HL-60 (cell line): ENCODE measurements at regions not wholly inside any gene's neighbourhood (a gene's known extent, or its start where the extent isn't known, plus 50 kb on each side); places are given as distances from the start of the nearest gene placed in this dataset.

ENCODE experiments used
- DNase-seq, 2 experiments: peaks; one replicate each; pipeline ENCODE4 v3.0.0-alpha.2; 2010 to 2020; ENCODE audit warnings: low read depth in 1 of 2, low spot score in 1 of 2
- H3K27ac ChIP-seq: fragments of 250-450 bp; sonication (Bioruptor Pico); replicated peaks from 2 replicates; pipeline ENCODE4 v1.5.1; 2020; ENCODE audit warnings: mild to moderate bottlenecking, moderate library complexity
- H3K27me3 ChIP-seq: fragments of 250-450 bp; sonication (Bioruptor Pico); 2 replicates; pipeline ENCODE4 v1.5.1; 2021; ENCODE audit warnings: mild to moderate bottlenecking, moderate library complexity; ENCODE audit not compliant: insufficient read depth, poor library complexity, severe bottlenecking
- H3K4me3 ChIP-seq: replicated peaks from 2 replicates; pipeline ENCODE4 v1.5.1; 2011; ENCODE audit warnings: mild to moderate bottlenecking, control low read depth, low read length; ENCODE audit not compliant: insufficient read depth
- CTCF ChIP-seq: IDR thresholded peaks from one replicate; pipeline ENCODE4 v1.5.1; 2011; ENCODE audit warnings: low read length, control low read depth, inconsistent platforms; ENCODE audit not compliant: insufficient read depth
- GABPA ChIP-seq: IDR thresholded peaks from 2 replicates; pipeline ENCODE4 v1.6.1; 2012; ENCODE audit warnings: low read depth
- POLR2AphosphoS5 ChIP-seq: IDR thresholded peaks from 2 replicates; pipeline ENCODE4 v1.6.1; 2012; ENCODE audit warnings: low read depth
- REST ChIP-seq: IDR thresholded peaks from 2 replicates; pipeline ENCODE4 v1.6.1; 2012; ENCODE audit warnings: low read depth; ENCODE audit not compliant: insufficient replicate concordance
- SPI1 ChIP-seq: IDR thresholded peaks from 2 replicates; pipeline ENCODE4 v1.6.1; 2012; ENCODE audit warnings: low read depth, mild to moderate bottlenecking, borderline replicate concordance

- Histone ChIP-seq H3K4me3 (no peak overlapping the region), H3K27ac (no peak overlapping the region), H3K27me3 (no peaks in the 10 kb centered on the region)
- DNase-seq: no peak
- TF ChIP-seq POLR2AphosphoS5: no peak
- TF ChIP-seq CTCF: no peak
- no peak for TF ChIP-seq SPI1
- TF ChIP-seq GABPA: no peak
- TF ChIP-seq REST: no peak
Observed at GRCh38 chr2:183383854-183384253, 259.6 kb downstream of the NUP35 start.

GRCh38 chr2:183389546-183390080 is 265.4 kb downstream of the NUP35 start:
- H3K27me3 ChIP-seq: no peaks in the 10 kb centered on the region
- no peak overlapping the region for H3K4me3 ChIP-seq
- TF ChIP-seq REST: no peak
- no peak for TF ChIP-seq CTCF
- no peak for TF ChIP-seq SPI1
- no peak for TF ChIP-seq POLR2AphosphoS5
- TF ChIP-seq GABPA: no peak
- no peak overlapping the region for H3K27ac ChIP-seq
- DNase-seq: no peak

- TF ChIP-seq POLR2AphosphoS5: no peak
- TF ChIP-seq CTCF: no peak
- no peak for TF ChIP-seq GABPA
- no peak for TF ChIP-seq REST
- TF ChIP-seq SPI1: no peak
- H3K27ac ChIP-seq: no peak overlapping the region
- no peaks in the 10 kb centered on the region for H3K27me3 ChIP-seq
- H3K4me3 ChIP-seq: no peak overlapping the region
- DNase-seq: no peak
Observed at GRCh38 chr2:183390109-183390508, 265.9 kb downstream of the NUP35 start.
